ENCODE measurements at regions not wholly inside any gene's neighbourhood (a gene's known extent, or its start where the extent isn't known, plus 50 kb on each side); places are given as distances from the start of the nearest gene placed in this dataset.

DNA sequence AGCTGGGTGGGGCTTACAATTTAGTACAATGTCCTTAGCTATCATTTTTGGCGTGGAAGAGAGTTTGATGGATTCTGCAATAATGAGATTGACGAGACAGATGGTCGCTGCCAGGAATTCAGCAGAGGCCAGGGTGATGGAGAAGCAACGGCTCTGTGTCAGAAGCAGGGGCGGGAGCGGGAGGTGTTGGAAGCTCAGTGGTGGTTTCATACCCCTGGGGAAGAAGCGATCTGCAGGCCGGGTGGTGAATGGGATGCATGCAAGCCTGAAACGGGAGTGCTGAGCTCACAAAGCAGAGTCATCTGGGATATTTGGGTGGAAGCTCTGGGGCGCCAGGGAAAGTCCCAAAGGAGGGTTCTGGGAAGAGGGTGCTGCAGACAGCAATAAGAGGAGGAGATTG lies 370.8 kb downstream of the ZNF536 start:
- H3K27ac ChIP-seq (replicated peaks), result no peak overlapping the region
- TF ChIP-seq GABPA (IDR thresholded peaks at IDR 0.05; ENCODE audit: low read depth) (no peak), POLR2AphosphoS5 (IDR thresholded peaks at IDR 0.05; ENCODE audit: low read depth) (no peak), SPI1 (IDR thresholded peaks at IDR 0.05; ENCODE audit: borderline replicate concordance, low read depth) (no peak)
- TF ChIP-seq, protein P1, sequence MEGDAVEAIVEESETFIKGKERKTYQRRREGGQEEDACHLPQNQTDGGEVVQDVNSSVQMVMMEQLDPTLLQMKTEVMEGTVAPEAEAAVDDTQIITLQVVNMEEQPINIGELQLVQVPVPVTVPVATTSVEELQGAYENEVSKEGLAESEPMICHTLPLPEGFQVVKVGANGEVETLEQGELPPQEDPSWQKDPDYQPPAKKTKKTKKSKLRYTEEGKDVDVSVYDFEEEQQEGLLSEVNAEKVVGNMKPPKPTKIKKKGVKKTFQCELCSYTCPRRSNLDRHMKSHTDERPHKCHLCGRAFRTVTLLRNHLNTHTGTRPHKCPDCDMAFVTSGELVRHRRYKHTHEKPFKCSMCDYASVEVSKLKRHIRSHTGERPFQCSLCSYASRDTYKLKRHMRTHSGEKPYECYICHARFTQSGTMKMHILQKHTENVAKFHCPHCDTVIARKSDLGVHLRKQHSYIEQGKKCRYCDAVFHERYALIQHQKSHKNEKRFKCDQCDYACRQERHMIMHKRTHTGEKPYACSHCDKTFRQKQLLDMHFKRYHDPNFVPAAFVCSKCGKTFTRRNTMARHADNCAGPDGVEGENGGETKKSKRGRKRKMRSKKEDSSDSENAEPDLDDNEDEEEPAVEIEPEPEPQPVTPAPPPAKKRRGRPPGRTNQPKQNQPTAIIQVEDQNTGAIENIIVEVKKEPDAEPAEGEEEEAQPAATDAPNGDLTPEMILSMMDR (IDR thresholded peaks at IDR 0.05; ENCODE audit: insufficient read depth, low read length), result no peak
- TF ChIP-seq, protein P2, sequence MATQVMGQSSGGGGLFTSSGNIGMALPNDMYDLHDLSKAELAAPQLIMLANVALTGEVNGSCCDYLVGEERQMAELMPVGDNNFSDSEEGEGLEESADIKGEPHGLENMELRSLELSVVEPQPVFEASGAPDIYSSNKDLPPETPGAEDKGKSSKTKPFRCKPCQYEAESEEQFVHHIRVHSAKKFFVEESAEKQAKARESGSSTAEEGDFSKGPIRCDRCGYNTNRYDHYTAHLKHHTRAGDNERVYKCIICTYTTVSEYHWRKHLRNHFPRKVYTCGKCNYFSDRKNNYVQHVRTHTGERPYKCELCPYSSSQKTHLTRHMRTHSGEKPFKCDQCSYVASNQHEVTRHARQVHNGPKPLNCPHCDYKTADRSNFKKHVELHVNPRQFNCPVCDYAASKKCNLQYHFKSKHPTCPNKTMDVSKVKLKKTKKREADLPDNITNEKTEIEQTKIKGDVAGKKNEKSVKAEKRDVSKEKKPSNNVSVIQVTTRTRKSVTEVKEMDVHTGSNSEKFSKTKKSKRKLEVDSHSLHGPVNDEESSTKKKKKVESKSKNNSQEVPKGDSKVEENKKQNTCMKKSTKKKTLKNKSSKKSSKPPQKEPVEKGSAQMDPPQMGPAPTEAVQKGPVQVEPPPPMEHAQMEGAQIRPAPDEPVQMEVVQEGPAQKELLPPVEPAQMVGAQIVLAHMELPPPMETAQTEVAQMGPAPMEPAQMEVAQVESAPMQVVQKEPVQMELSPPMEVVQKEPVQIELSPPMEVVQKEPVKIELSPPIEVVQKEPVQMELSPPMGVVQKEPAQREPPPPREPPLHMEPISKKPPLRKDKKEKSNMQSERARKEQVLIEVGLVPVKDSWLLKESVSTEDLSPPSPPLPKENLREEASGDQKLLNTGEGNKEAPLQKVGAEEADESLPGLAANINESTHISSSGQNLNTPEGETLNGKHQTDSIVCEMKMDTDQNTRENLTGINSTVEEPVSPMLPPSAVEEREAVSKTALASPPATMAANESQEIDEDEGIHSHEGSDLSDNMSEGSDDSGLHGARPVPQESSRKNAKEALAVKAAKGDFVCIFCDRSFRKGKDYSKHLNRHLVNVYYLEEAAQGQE (IDR thresholded peaks at IDR 0.05; ENCODE audit: insufficient replicate concordance, low read depth), result no peak
- DNase-seq (ENCODE audit: low read depth in 1 of 2, low spot score in 1 of 2), result no peak
- H3K27me3 ChIP-seq (ENCODE audit: insufficient read depth, poor library complexity, severe bottlenecking), result no peaks in the 10 kb centered on the region
- H3K4me3 ChIP-seq (replicated peaks; ENCODE audit: insufficient read depth, low read length), result no peak overlapping the region

GRCh38 chr19:30742406-30742938 lies 370.3 kb downstream of the ZNF536 start:
- no peak for DNase-seq (ENCODE audit: low read depth in 1 of 2, low spot score in 1 of 2)
- H3K27ac ChIP-seq (replicated peaks), result no peak overlapping the region
- TF ChIP-seq POLR2AphosphoS5 (IDR thresholded peaks at IDR 0.05; ENCODE audit: low read depth) (no peak), GABPA (IDR thresholded peaks at IDR 0.05; ENCODE audit: low read depth) (no peak), SPI1 (IDR thresholded peaks at IDR 0.05; ENCODE audit: borderline replicate concordance, low read depth) (no peak)
- TF ChIP-seq, protein P2 (IDR thresholded peaks at IDR 0.05; ENCODE audit: insufficient replicate concordance, low read depth), result no peak
- TF ChIP-seq, protein P1 (IDR thresholded peaks at IDR 0.05; ENCODE audit: insufficient read depth, low read length), result no peak
- H3K4me3 ChIP-seq (replicated peaks; ENCODE audit: insufficient read depth, low read length), result no peak overlapping the region
- no peaks in the 10 kb centered on the region for H3K27me3 ChIP-seq (ENCODE audit: insufficient read depth, poor library complexity, severe bottlenecking)

DNA sequence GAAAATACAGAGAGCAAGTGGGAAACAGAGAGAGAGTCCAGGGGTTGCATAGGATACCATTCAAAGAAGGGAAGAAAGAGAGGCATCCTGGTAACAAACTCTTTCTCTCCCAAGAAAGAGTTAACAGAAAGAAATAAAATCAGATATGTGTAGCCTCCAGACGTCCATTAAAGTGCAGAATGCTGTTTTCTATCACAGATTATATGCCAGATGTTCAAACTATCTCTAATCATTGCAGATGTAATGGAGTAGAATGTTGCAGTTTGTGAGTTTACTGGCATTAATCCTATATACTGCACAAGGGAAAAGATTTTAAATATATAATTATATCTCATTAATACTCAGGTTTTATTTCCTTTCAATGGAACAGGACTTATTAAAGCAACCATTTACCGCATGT lies 369.4 kb downstream of the ZNF536 start:
- no peak for DNase-seq (ENCODE audit: low read depth in 1 of 2, low spot score in 1 of 2)
- H3K27ac ChIP-seq (replicated peaks), result no peak overlapping the region
- H3K27me3 ChIP-seq (ENCODE audit: insufficient read depth, poor library complexity, severe bottlenecking), result no peaks in the 10 kb centered on the region
- H3K4me3 ChIP-seq (replicated peaks; ENCODE audit: insufficient read depth, low read length), result no peak overlapping the region
- TF ChIP-seq SPI1 (IDR thresholded peaks at IDR 0.05; ENCODE audit: borderline replicate concordance, low read depth) (no peak), POLR2AphosphoS5 (IDR thresholded peaks at IDR 0.05; ENCODE audit: low read depth) (no peak), GABPA (IDR thresholded peaks at IDR 0.05; ENCODE audit: low read depth) (no peak)
- TF ChIP-seq, protein P1 (IDR thresholded peaks at IDR 0.05; ENCODE audit: insufficient read depth, low read length), result no peak
- TF ChIP-seq, protein P2 (IDR thresholded peaks at IDR 0.05; ENCODE audit: insufficient replicate concordance, low read depth), result no peak
